ENCODE measurements at regions not wholly inside any gene's neighbourhood (a gene's known extent, or its start where the extent isn't known, plus 50 kb on each side); places are given as distances from the start of the nearest gene placed in this dataset.

GRCh38 chr2:180621366-180621765 is 359.0 kb upstream of the UBE2E3 start:
- Histone ChIP-seq H3K36me3 (ENCODE audit: control insufficient read depth, insufficient read depth, low read length) (no peaks in the 10 kb centered on the region), H3K27me3 (ENCODE audit: control insufficient read depth, insufficient read depth, low read length) (no peaks in the 10 kb centered on the region), H3K27ac (ENCODE audit: low read length) (no peak overlapping the region), H3K4me1 (ENCODE audit: control insufficient read depth, insufficient read depth, low read length) (no peaks in the 10 kb centered on the region), H3K9me3 (ENCODE audit: control insufficient read depth, insufficient read depth, low read length) (no peaks in the 10 kb centered on the region), H3K4me3 (ENCODE audit: low read length) (no peak overlapping the region)
- no peak for TF ChIP-seq CTCF (IDR thresholded peaks at IDR 0.05)
- no peaks in the 10 kb centered on the region for H3K4me1 Mint-ChIP-seq
- no peak overlapping the region for H3K4me3 Mint-ChIP-seq
- no peaks in the 10 kb centered on the region for H3K36me3 Mint-ChIP-seq
- H3K27me3 Mint-ChIP-seq (ENCODE audit: low read depth in 2 of 2): peaks cover 0 to 3% of the 10 kb centered on the region in 2 donors
- DNase-seq (no peak), ATAC-seq (no peak)
- no peak overlapping the region for H3K27ac Mint-ChIP-seq
- intact Hi-C loops (cut with micrococcal nuclease): no loop called here
- peaks cover 4 to 6% of the 10 kb centered on the region in 2 donors for H3K9me3 Mint-ChIP-seq

GRCh38 chr2:180618570-180618969 is 361.8 kb upstream of the UBE2E3 start:
- Histone ChIP-seq H3K4me3 (ENCODE audit: low read length) (no peak overlapping the region), H3K36me3 (ENCODE audit: control insufficient read depth, insufficient read depth, low read length) (no peaks in the 10 kb centered on the region), H3K27ac (ENCODE audit: low read length) (no peak overlapping the region), H3K27me3 (ENCODE audit: control insufficient read depth, insufficient read depth, low read length) (no peaks in the 10 kb centered on the region), H3K9me3 (ENCODE audit: control insufficient read depth, insufficient read depth, low read length) (no peaks in the 10 kb centered on the region), H3K4me1 (ENCODE audit: control insufficient read depth, insufficient read depth, low read length) (no peaks in the 10 kb centered on the region)
- DNase-seq (no peak), ATAC-seq (no peak)
- Mint-ChIP-seq H3K36me3 (no peaks in the 10 kb centered on the region), H3K27me3 (ENCODE audit: low read depth in 2 of 2) (no peaks in the 10 kb centered on the region), H3K4me1 (no peaks in the 10 kb centered on the region), H3K27ac (no peak overlapping the region), H3K9me3 (peaks cover 2 to 6% of the 10 kb centered on the region in 2 donors), H3K4me3 (no peak overlapping the region)
- intact Hi-C loops (cut with micrococcal nuclease): no loop called here
- no peak for TF ChIP-seq CTCF (IDR thresholded peaks at IDR 0.05)
- 69% methylated on average over 5 of the region's 5 CpGs for WGBS (ENCODE audit: insufficient coverage)

- ATAC-seq (no peak), DNase-seq (no peak)
- 82% methylated on average over 2 of the region's 2 CpGs for WGBS (ENCODE audit: insufficient coverage)
- Mint-ChIP-seq H3K27ac (no peak overlapping the region), H3K27me3 (ENCODE audit: low read depth in 2 of 2) (no peaks in the 10 kb centered on the region), H3K9me3 (peaks cover 0 to 3% of the 10 kb centered on the region in 2 donors), H3K36me3 (no peaks in the 10 kb centered on the region), H3K4me3 (no peak overlapping the region), H3K4me1 (no peaks in the 10 kb centered on the region)
- H3K36me3 ChIP-seq (ENCODE audit: control insufficient read depth, insufficient read depth, low read length): no peaks in the 10 kb centered on the region
- no peak overlapping the region for H3K27ac ChIP-seq (ENCODE audit: low read length)
- TF ChIP-seq CTCF (IDR thresholded peaks at IDR 0.05): no peak
- no peak overlapping the region for H3K4me3 ChIP-seq (ENCODE audit: low read length)
- H3K9me3 ChIP-seq (ENCODE audit: control insufficient read depth, insufficient read depth, low read length): no peaks in the 10 kb centered on the region
- no peaks in the 10 kb centered on the region for H3K4me1 ChIP-seq (ENCODE audit: control insufficient read depth, insufficient read depth, low read length)
- intact Hi-C loops (cut with micrococcal nuclease): no loop called here
- H3K27me3 ChIP-seq (ENCODE audit: control insufficient read depth, insufficient read depth, low read length): no peaks in the 10 kb centered on the region
Observed at GRCh38 chr2:180614776-180615175, 365.6 kb upstream of the UBE2E3 start.

GRCh38 chr2:180609626-180610340 is 370.6 kb upstream of the UBE2E3 start:
- no peaks in the 10 kb centered on the region for H3K9me3 ChIP-seq (ENCODE audit: control insufficient read depth, insufficient read depth, low read length)
- intact Hi-C loops (cut with micrococcal nuclease): no loop called here
- no peak overlapping the region for H3K4me3 ChIP-seq (ENCODE audit: low read length)
- ATAC-seq: no peak
- Mint-ChIP-seq H3K9me3 (no peaks in the 10 kb centered on the region), H3K4me3 (no peak overlapping the region), H3K36me3 (no peaks in the 10 kb centered on the region), H3K4me1 (no peaks in the 10 kb centered on the region), H3K27me3 (ENCODE audit: low read depth in 2 of 2) (no peaks in the 10 kb centered on the region), H3K27ac (no peak overlapping the region)
- DNase-seq: no peak
- 84% methylated on average over 3 of the region's 3 CpGs for WGBS (ENCODE audit: insufficient coverage)
- no peaks in the 10 kb centered on the region for H3K36me3 ChIP-seq (ENCODE audit: control insufficient read depth, insufficient read depth, low read length)
- H3K27ac ChIP-seq (ENCODE audit: low read length): no peak overlapping the region
- no peaks in the 10 kb centered on the region for H3K4me1 ChIP-seq (ENCODE audit: control insufficient read depth, insufficient read depth, low read length)
- no peaks in the 10 kb centered on the region for H3K27me3 ChIP-seq (ENCODE audit: control insufficient read depth, insufficient read depth, low read length)
- no peak for TF ChIP-seq CTCF (IDR thresholded peaks at IDR 0.05)

Measured in natural killer cell (primary cell).